ENCODE measurements at regions not wholly inside any gene's neighbourhood (a gene's known extent, or its start where the extent isn't known, plus 50 kb on each side); places are given as distances from the start of the nearest gene placed in this dataset.
"Not testable (repeated sequence)": the region's sequence is repeated elsewhere in the genome, so short reads cannot be mapped to it uniquely, and the experiment has no call there.

DNA sequence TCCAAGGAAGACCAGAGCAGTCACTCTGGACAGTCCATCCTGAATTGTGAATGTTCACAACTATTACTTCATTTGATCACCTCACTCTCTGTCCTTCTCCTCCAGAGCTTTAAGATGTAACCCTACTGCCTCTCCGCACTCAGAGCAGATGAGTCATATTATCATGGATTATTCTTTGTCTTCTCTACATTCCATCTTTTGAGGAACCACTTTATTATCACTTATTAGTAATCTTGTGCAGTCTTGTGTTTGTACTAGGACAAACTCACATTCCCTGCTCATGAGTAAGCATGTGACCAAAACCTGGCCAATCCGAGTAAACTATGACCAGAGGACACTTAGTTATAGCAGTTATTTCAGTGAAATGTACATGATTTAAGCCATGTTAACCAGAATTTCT is 401.5 kb upstream of the ADGRB3 start:
- FAIRE-seq = no peak

DNA sequence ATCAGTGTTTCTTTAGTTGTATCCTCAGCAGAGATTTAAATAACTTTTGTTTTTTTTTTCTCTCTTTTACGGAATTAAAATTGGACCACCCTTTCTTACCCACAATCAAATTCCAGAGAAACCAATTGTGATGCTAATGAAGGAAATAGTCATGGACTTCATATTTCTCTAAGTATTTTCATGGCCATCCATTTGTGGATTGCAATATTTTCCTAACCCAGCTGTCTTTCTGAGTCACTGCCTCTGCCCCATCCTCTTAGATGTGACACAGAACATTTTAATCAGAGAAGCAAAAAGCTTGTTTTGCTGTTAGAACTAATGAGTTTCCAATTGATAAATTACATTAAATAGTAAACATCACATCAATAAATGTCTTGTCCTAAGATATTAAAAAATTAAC is 405.5 kb upstream of the ADGRB3 start:
- no peak for FAIRE-seq

DNA sequence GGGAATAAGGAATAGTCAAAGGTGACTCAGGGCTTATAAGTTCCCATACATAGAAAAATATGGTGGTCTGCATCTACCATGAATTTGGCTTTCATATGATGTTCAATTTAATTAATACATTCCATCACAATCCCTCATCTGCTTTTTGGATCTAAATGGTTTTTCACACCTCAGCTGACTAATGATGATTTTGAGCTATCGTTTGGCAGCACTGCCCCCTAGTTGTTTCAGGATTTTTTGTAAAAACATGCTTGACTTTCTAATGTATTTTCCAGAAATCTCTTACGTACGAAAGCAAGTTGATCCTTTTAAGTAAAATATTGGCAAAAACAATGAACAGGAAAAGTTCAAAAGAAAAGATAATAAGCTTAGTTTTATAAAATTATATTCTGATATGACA is 408.6 kb upstream of the ADGRB3 start:
- FAIRE-seq = no peak

DNA sequence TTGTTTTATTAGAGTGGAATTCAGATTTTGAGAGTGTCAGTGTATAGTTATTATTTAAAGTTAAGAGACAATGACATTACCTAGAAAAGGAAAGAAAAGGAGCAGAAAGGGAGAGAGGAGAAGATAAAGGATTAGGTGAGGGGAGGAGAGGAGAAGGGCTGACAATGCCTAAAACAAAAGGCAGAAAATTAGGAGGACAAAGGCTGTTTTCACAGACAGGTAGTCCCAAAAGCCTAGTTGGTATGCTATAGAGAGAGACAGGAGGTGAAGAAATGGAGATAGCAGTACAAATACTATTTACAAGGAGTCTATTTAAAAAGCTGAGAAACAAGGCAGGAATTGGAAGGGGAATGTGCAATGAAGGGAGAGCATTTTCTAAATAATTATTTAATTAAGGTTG is 409.4 kb upstream of the ADGRB3 start:
- no peak for FAIRE-seq

DNA sequence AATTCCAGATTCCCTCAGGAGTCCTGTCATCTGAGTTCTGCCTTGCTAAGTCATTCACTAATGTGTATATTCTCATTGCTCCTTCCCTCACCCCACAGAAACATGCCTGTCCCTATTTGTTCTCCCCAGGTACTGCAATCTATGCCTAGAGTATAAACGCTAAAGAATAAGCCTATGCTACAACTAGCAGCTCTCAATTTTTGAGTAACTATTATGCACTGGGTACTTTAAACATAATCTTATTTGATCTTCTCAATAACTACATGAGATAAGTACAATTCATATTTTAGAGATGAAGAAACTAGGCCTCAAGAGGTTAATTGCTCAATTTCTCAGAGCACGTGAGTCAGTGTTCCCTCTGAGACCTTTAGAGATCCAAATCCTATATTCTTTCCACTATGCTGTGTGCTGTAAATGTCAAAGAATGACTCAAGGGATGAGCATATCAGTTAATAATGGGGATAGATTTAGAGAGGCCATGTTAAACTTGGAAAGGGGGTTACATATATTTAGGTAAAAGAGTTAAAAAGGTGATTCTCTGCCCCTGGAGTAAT is 423.8 kb upstream of the ADGRB3 start:
- no peak for FAIRE-seq

DNA sequence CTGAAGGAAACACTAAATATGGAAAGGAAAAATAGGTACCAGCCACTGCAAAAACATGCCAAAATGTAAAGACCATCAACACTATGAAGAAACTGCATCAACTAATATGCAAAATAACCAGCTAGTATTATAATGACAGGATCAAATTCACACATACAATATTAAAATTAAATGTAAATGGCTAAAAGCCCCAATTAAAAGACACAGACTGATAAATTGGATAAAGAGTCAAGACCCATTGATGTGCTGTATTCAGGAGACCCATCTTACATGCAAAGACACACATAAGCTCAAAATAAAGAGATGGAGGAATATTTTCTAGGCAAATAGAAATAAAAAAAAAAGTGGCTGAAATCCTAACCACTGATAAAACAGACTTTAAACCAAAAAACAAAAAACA is 427.5 kb upstream of the ADGRB3 start:
- FAIRE-seq = not testable (repeated sequence)

DNA sequence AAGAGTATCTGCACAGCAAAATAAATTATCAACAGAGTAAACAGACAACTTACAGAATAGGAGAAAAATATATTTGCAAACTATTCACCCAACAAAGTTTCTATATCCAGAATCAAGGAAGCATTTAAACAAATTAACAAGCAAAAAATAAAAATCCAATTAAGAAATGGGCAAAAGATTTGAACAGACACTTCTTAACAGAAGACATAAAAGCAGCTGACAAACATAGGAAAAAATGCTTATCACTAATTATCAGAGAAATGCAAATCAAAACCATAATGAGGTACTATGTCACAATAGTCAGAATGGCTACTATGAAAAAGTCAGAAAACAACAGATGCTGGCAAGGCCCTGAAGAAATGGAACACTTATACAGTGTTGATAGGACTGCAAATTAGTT is 434.2 kb upstream of the ADGRB3 start:
- no peak for FAIRE-seq

DNA sequence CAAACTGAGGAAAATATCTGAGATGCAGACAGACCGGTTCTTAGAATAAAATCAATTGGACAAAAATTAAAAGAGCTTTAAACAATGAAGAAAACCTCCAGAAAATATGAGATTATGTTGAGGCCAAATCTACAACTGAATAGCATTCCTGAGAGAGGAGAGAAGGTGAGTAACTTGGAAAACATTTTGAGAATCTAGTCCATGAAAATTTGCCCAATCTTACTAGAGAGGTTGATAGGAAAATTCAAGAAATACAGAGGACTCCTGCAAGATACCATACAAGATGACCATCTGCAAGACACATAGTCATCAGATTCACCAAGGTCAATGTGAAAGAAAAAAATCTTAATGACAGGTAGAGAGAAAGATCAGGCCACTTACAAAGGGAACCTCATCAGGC is 437.7 kb upstream of the ADGRB3 start:
- FAIRE-seq = no peak

DNA sequence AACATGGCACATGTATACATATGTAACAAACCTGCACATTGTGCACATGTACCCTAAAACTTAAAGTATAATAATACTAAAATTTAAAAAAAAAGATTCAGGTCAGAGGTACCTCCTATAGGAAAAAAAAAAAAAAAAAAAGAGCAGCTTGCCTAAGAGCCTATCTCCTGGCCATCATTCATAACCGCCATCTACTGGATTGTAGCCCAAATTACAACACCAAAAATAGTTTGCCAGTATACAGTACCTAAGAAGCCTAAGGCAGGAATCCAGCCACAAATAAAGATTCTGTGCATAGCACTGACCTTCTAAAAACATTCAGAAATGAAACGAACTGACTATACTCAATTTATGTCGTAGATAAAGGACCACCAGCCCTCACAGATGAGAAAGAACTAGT is 438.4 kb upstream of the ADGRB3 start:
- no peak for FAIRE-seq

DNA sequence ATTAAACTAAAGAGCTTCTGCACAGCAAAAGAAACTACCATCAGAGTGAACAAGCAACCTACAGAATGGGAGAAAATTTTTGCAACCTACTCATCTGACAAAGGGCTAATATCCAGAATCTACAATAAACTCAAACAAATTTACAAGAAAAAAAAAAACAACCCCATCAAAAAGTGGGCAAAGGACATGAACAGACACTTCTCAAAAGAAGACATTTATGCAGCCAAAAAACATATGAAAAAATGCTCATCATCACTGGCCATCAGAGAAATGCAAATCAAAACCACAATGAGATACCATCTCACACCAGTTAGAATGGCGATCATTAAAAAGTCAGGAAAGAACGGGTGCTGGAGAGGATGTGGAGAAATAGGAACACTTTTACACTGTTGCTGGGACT is 439.3 kb upstream of the ADGRB3 start:
- FAIRE-seq = not testable (repeated sequence)

DNA sequence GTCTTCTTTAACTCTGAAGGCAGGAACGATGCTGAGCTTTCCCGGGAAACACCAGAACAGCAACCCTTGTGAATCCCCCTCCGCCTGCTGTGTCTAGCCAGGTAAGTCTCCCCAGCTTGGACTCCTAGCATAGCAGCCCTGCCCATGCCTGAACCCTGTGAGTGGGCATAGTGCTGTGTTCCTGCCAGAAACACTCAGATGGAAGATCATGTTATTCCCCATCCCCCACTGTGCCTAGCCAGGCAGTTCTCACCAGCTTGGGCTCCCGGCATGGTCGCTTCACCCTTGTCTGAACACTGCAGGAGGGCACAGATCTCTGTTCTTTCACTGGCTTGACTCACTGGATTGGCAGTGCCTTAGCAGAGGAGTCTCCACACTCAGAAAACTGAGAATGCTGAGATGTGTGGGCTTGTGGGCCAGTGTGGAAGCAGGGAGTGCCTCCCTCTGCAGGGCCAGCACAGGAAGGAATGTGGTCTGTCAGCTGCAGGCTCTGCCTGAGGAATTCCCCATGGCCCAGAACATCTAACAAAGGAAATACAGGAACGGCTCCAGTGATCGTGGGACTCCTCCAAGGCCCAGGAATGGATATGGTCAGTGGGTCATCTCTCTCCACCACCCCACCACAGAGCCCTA is 440.1 kb upstream of the ADGRB3 start:
- no peak for FAIRE-seq

DNA sequence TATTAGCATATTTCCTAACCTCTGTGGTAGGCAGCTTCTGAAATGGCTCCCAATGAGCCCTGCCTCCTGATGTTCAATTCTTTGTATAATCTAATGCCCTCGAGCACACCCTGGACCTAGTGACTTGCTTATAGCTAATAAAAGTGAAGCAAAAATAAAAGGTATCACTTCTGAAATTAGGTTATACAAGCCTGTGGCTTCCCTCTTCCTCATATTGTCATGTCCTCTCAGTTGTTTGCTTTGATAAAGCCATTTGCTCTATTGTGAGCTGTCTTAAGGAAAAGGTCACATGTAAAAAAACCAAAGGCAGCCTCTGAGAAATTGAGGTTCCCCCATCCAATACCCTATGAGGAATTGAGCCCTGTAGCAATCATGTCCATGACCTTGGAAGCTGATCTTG is 442.1 kb upstream of the ADGRB3 start:
- FAIRE-seq = no peak

DNA sequence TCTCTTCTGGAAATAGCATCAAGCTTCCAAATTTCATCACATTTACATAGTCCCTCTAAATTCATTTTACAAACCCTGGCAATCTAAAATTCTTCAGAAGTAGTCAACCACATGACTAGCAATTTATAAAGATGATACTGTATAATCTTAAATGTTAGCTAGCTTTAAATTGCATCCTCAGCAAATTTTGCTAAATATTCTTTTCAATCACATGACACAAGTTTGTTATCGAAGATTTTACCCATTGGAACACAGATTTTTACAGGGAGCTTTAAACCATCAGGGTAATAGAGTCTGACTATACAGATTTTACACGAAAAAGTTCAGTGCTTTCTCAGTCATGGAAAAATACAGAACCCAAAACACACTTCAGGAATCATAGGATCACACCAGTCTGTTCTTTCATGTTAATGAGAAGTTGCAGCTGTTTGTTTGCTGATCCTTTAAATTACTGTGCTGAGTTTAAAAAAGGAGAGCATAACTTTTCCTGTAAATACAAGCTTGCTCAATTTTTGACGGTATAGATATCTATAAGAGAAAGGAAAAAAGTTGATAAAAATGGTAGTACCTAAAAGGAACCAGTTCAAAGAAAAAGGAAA is 445.8 kb upstream of the ADGRB3 start:
- no peak for FAIRE-seq

DNA sequence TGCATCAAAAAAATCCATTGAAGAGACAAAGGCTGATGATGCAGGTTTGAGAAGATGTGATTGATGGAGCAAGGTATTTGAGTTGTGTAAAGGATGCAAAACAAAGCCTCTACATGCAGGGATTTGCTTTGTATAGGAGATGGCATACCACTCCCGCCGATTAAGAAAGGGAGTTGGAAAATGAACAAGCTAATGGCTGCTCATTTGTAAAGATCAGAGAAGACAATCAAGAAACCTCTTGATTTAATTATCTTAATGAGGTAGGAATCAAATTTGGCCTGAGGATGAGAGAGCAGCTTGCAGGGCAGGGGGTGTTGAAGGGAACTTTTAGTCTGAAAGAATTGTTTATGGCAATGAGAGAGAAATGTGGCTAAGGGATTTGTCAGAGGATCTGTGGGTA is 448.2 kb upstream of the ADGRB3 start:
- no peak for FAIRE-seq

DNA sequence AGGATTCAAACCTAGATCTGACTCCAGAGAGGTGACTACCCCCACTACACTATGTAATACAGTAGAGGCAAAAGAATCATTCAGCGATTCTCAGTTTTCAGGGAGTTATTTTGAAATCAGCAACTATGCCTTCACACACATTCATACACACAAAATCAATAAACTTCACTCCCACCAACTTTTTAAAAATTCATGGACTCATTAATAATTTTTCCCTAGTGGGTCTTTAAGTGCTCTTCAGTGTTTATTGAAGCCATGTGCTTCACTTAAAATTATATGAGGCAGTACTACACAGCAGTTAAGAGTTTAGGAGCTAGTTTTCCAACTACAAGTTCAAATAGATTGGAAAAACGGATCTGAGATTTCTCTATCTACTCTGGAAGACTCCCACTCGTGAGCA is 452.7 kb upstream of the ADGRB3 start:
- no peak for FAIRE-seq

DNA sequence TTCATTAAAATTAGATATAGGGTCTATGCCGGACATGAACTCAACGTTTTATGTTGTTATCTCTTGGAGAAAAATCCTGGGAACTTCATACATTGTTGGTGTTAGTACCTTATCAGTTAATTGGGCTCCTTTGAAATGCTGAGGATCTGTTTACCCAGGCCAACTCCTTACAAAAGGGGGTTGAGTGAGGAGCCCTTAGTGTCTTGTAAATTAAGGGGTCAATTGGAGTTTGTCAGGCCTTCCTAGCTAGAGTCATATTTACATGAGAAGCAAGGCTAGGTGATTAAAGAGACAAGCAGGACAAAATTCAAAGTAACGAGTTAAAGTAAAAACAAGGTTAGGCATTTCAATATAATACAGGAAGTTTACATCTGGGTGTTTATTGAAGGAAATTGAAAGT is 454.1 kb upstream of the ADGRB3 start:
- FAIRE-seq = not testable (repeated sequence)

DNA sequence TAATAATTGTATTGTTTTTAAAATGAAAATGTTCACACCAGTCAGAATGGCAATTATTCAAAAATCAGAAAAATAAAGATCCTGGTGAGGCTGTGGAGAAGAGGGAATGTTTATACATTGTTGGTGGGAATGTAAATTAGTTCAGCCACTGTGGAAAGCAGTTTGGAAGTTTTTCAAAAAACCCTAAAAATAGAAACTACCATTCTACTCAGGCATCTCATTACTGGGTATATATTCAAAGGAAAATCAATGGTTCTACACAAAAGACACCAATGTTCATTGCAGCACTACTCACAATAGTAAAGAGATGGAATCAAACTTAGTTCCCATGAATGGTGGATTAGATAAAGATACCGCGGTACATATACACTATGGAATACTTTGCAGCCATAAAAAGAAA is 461.5 kb upstream of the ADGRB3 start:
- FAIRE-seq = no peak

DNA sequence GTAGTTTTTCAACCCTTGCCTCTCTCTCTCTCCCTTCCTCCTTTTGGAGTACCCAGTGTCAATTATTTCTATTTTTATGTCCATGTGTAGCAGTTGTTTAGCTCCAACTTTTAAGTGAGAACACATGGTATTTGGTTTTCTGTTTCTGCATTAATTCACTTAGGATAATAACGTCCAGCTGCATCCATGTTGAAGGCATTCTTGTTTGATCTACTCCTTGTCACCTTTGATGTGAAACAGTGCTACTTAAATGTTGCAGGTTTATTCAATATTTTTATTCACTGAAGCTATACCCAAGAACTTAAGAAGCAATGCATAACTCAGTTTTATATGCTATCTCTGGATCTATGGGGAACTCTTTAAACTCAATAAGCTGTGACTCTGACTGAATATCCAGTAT is 465.2 kb upstream of the ADGRB3 start:
- FAIRE-seq = no peak

DNA sequence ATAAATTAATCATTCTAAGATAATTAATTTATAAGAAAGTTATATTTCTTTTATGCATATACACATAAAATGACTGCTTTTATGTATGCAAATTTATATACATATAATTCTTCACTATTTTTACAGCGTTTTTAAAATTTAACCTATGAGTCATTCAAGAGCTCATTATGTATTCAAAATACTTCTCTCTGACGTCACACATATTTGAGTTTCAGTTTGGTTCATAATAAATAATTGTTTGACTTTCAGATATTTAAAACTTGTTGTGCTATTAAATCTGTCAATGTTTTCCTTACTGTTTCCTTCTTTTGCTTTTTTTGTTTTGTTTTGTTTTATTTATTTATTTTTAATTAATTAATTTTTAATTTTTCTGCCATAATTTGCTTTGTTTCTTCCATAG is 467.5 kb upstream of the ADGRB3 start:
- peak; percentile 21 for FAIRE-seq

DNA sequence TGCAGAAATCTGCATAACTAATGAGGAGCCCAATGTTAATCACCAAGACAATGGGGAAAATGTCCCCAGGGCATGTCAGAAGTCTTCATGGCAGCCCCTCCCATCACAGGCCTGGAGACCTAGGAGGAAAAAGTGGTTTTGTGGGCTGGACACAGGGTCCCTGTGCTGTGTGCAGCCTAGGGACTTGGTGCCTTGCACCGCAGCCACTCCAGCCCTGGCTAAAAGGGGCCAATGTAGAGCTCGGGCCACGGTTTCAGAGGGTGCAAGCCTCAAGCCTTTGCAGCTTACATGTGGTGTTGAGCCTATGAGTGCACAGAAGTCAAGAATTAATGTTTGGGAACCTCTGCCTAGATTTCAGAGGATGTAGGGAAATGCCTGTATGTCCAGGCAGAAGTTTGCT is 474.3 kb upstream of the ADGRB3 start:
- FAIRE-seq = not testable (repeated sequence)

DNA sequence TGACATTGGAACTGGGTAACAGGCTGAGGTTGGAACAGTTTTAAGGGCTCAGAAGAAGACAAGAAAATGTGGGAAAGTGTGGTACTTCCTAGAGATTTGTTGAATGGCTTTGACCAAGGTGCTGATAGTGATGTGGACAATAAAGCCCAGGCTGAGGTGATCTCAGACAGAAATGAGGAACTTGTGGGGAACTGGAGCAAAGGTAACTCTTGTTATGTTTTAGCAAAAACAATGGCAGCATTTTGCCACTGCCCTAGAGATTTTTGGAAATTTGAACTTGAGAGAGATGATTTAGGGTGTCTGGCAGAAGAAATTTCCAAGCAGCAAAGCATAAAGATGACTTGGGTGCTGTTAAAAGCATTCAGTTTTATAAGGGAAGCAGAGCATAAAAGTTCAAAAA is 474.7 kb upstream of the ADGRB3 start:
- FAIRE-seq = no peak

DNA sequence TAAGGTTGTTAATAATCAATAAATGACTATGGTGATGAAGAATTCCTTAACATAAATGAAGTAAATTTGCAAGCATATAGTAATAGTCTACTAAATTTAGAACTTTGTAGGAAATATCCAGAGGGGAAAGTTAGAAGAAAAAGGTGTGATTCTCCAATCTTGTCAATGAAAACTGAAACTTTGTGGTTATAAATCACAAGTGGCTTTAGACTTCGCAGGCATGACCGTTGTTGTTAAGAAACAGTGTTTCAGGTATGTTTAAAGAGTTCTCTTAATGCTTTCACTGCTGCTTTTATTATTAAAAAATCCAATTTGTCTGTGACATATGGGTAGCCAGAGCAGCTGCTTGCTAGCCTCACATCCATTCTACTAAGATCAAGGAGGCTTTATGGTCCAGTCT is 475.6 kb upstream of the ADGRB3 start:
- no peak for FAIRE-seq

DNA sequence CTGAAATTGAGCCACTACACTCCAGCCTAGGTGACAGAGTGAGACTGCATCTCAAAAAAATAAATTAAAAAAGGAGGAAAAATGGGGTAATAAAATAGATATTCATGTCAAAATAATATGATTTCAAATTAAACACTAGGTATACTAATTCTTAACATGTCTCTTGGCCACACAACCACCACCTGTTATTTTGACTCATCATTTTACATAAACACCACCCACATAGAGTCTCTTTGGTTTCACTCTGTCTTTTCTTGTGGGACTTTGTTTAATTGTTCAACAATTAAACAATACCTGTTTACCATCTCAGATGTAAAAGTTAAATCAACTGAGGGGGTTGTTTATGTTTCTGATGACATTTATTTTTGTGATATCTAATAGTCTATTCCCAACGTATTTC is 476.8 kb upstream of the ADGRB3 start:
- no peak for FAIRE-seq

DNA sequence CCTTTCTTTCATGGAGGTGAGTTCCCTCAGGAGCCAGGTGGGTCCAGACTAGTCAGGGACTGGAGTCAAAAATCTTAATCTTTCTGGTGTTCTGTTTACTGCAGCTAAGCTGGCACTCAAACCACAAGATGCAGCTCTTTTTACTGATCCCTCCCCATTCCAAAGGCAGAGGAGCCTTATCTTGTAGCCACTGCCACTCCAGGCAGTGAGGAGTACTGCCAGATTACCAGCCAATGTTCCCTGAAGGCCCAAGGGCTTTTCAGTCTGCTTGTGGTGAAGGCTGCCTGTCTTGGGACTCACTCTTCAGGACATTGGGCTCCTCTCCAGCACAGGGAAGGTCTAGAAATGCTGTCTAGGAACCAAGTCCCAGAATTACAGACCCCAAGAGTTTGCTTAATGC is 490.4 kb upstream of the ADGRB3 start:
- no peak for FAIRE-seq

DNA sequence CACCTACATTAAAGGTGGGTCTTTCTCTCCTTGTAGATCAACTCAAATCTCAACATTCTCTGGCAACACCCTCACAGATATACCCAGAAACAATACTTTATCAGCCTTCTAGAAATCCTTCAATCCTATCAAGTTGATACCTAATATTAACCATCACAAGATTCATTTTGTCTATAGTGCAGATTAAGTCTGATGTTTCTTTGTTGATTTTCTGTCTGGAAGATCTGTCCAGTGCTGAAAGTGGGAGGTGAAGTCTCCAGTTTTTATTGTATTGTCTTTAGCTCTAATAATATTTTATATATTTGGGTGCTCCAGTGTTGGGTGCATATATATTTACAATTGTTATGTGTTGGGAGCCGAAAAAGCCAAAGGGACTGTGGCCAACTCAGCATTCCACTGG is 493.9 kb upstream of the ADGRB3 start:
- no peak for FAIRE-seq
